ES-I3 (cell line): ENCODE measurements at regions not wholly inside any gene's neighbourhood (a gene's known extent, or its start where the extent isn't known, plus 50 kb on each side); places are given as distances from the start of the nearest gene placed in this dataset.

Source experiments
- H3K36me3 ChIP-seq: 2 replicates; pipeline ENCODE4 v1.6.1; 2013; ENCODE audit warnings: mild to moderate bottlenecking, low read length, control low read depth, moderate library complexity; ENCODE audit not compliant: insufficient read depth
- H3K4me1 ChIP-seq: 2 replicates; pipeline ENCODE4 v1.6.1; 2013; ENCODE audit warnings: mild to moderate bottlenecking, control low read depth, low read length; ENCODE audit not compliant: insufficient read depth
- H3K9ac ChIP-seq: 2 replicates; pipeline ENCODE4 v1.6.1; 2013; ENCODE audit warnings: low read depth, mild to moderate bottlenecking, low read length, moderate library complexity
- H3K9me3 ChIP-seq: 2 replicates; pipeline ENCODE4 v1.6.1; 2013; ENCODE audit warnings: mild to moderate bottlenecking, low read length, moderate library complexity; ENCODE audit not compliant: control insufficient read depth, insufficient read depth

- H3K9me3 ChIP-seq: no peaks in the 10 kb centered on the region
- H3K9ac ChIP-seq: no peak overlapping the region
- no peaks in the 10 kb centered on the region for H3K4me1 ChIP-seq
- no peaks in the 10 kb centered on the region for H3K36me3 ChIP-seq
Observed at GRCh38 chr13:107901996-107902562, 313.3 kb downstream of the LIG4 start.

GRCh38 chr13:107901230-107901629, 314.1 kb downstream of the LIG4 start:
- Histone ChIP-seq H3K9me3 (no peaks in the 10 kb centered on the region), H3K9ac (no peak overlapping the region), H3K36me3 (no peaks in the 10 kb centered on the region), H3K4me1 (no peaks in the 10 kb centered on the region)

GRCh38 chr13:107900775-107901174, 314.6 kb downstream of the LIG4 start:
- H3K9me3 ChIP-seq: no peaks in the 10 kb centered on the region
- H3K36me3 ChIP-seq: no peaks in the 10 kb centered on the region
- H3K9ac ChIP-seq: no peak overlapping the region
- H3K4me1 ChIP-seq: no peaks in the 10 kb centered on the region

- Histone ChIP-seq H3K4me1 (no peaks in the 10 kb centered on the region), H3K9ac (no peak overlapping the region), H3K9me3 (no peaks in the 10 kb centered on the region), H3K36me3 (no peaks in the 10 kb centered on the region)
Observed at GRCh38 chr13:107886118-107886517, 329.2 kb downstream of the LIG4 start.

GRCh38 chr13:107884564-107884963, 330.8 kb downstream of the LIG4 start:
- Histone ChIP-seq H3K36me3 (no peaks in the 10 kb centered on the region), H3K9ac (no peak overlapping the region), H3K4me1 (no peaks in the 10 kb centered on the region), H3K9me3 (no peaks in the 10 kb centered on the region; the same call in 1 of the 2 replicates)

- Histone ChIP-seq H3K4me1 (no peaks in the 10 kb centered on the region), H3K36me3 (no peaks in the 10 kb centered on the region), H3K9me3 (no peaks in the 10 kb centered on the region; the same call in 1 of the 2 replicates), H3K9ac (no peak overlapping the region)
Observed at GRCh38 chr13:107883561-107884175, 331.7 kb downstream of the LIG4 start.

GRCh38 chr13:107882708-107883560, 332.4 kb downstream of the LIG4 start:
- Histone ChIP-seq H3K36me3 (no peaks in the 10 kb centered on the region), H3K9ac (no peak overlapping the region), H3K9me3 (no peaks in the 10 kb centered on the region; the same call in 1 of the 2 replicates), H3K4me1 (no peaks in the 10 kb centered on the region)

- Histone ChIP-seq H3K36me3 (no peaks in the 10 kb centered on the region), H3K9me3 (no peaks in the 10 kb centered on the region; the same call in 1 of the 2 replicates), H3K4me1 (no peaks in the 10 kb centered on the region), H3K9ac (no peak overlapping the region)
Observed at GRCh38 chr13:107881362-107881761, 334.0 kb downstream of the LIG4 start.

- Histone ChIP-seq H3K4me1 (no peaks in the 10 kb centered on the region), H3K9me3 (no peaks in the 10 kb centered on the region), H3K36me3 (no peaks in the 10 kb centered on the region), H3K9ac (no peak overlapping the region)
Observed at GRCh38 chr13:107874456-107874855, 340.9 kb downstream of the LIG4 start.

- H3K9me3 ChIP-seq: no peaks in the 10 kb centered on the region
- H3K9ac ChIP-seq: no peak overlapping the region
- H3K4me1 ChIP-seq: no peaks in the 10 kb centered on the region
- no peaks in the 10 kb centered on the region for H3K36me3 ChIP-seq
Observed at GRCh38 chr13:107873926-107874325, 341.4 kb downstream of the LIG4 start.

GRCh38 chr13:107870400-107870799, 344.9 kb downstream of the LIG4 start:
- Histone ChIP-seq H3K4me1 (no peaks in the 10 kb centered on the region), H3K36me3 (no peaks in the 10 kb centered on the region), H3K9me3 (no peaks in the 10 kb centered on the region), H3K9ac (no peak overlapping the region)

- H3K36me3 ChIP-seq: no peaks in the 10 kb centered on the region
- peak overlapping the region; percentile 83 for H3K9ac ChIP-seq
- no peaks in the 10 kb centered on the region for H3K9me3 ChIP-seq
- no peaks in the 10 kb centered on the region for H3K4me1 ChIP-seq
Observed at GRCh38 chr13:107867701-107868661, 347.4 kb downstream of the LIG4 start.

- Histone ChIP-seq H3K9me3 (no peaks in the 10 kb centered on the region), H3K36me3 (no peaks in the 10 kb centered on the region), H3K4me1 (no peaks in the 10 kb centered on the region), H3K9ac (peak overlapping the region; percentile 83)
Observed at GRCh38 chr13:107866941-107867623, 348.3 kb downstream of the LIG4 start.
